Thyroid gland (tissue), 4 donors: ENCODE measurements at regions not wholly inside any gene's neighbourhood (a gene's known extent, or its start where the extent isn't known, plus 50 kb on each side); places are given as distances from the start of the nearest gene placed in this dataset.

ENCODE experiments used
- DNase-seq, 2 donors: peaks; one replicate each; pipeline ENCODE4 v3.0.0-alpha.2; 2019
- H3K27ac ChIP-seq, 3 donors: fragments of 200-600 bp; sonication (generic); 1 replicate in 2 of 3; 2 replicates in 1 of 3; pipeline ENCODE4 v1.5.1; 2016 to 2019; ENCODE audit warnings: mild to moderate bottlenecking in 1 of 3, moderate library complexity in 1 of 3
- H3K27me3 ChIP-seq: fragments of 200-600 bp; sonication (generic); one replicate; pipeline ENCODE4 v1.5.1; 2019
- H3K36me3 ChIP-seq, 2 donors: fragments of 200-600 bp; sonication (generic); one replicate each; pipeline ENCODE4 v1.5.1; 2016 to 2019
- H3K4me1 ChIP-seq, 2 donors: fragments of 200-600 bp; sonication (generic); one replicate each; pipeline ENCODE4 v1.5.1; 2017 to 2019
- H3K4me3 ChIP-seq, 3 donors: fragments of 200-600 bp; sonication (generic); replicated peaks in 1 of 3; 1 replicate in 2 of 3; 2 replicates in 1 of 3; pipeline ENCODE4 v1.5.1; 2016; ENCODE audit warnings: mild to moderate bottlenecking in 1 of 3
- H3K9me3 ChIP-seq: fragments of 200-600 bp; sonication (generic); one replicate; pipeline ENCODE4 v1.5.1; 2017
- POLR2A ChIP-seq, 2 donors: fragments of 450-650 bp; IDR thresholded peaks; one replicate each; pipeline ENCODE4 v1.6.1; 2017; ENCODE audit warnings: antibody characterized with exemption in 2 of 2, mild to moderate bottlenecking in 2 of 2, moderate library complexity in 1 of 2
- WGBS, 2 donors: methylation state at CpG; one replicate each; pipeline ENCODE4 v1.1.5; 2017; 5-methylcytosine and 5-hydroxymethylcytosine counted together
- intact Hi-C: fragments of 100-400 bp; cut with DNase I; formaldehyde crosslinking; loops from one replicate; pipeline ENCODE4 v1.15.1; 2023
- TF ChIP-seq, protein P1 (sequence below), 6 experiments: fragments of 200-600 bp in 3 of 6; fragments of 450-650 bp in 3 of 6; sonication (generic) in 3 of 6; IDR thresholded peaks; one replicate each; pipeline ENCODE4 v1.5.1; 2016 to 2019; ENCODE audit warnings: antibody characterized with exemption in 6 of 6, mild to moderate bottlenecking in 2 of 6, inconsistent platforms in 1 of 6, moderate library complexity in 1 of 6

DNA sequence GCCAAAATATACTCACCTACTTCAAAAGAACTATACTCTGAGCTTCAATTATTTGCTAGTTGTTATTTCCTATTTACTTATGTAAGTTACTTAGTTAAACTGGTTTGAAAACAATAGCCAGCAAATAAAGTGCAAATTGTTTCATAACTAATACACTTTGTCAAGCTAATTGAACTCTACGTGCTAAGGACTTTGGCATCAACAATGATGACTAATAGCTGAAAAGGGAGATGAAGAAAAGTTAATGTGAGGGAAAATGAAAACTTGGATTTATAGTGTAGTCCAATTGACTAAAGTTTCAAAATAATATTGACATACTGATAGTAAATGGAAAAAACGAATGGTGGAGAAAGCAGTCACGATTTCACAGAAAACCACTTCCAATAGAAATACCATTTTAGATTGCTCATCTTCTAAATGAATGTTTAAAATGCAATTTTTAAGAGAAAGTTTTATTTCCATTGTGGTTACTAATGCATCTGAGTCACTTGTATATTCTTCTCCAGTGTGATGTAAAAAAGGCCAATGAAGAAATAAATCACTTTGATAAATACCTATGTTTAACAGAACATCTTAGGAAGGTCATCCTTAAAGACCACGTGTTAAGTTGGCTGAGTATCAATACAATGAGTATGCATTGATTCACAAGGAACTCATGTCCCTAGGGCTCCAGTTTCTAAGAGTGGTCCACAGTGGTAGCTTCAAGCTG lies 455.2 kb downstream of the LTN1 start:
- no peak overlapping the region for H3K4me3 ChIP-seq
- DNase-seq = no peak
- TF ChIP-seq, protein P1, sequence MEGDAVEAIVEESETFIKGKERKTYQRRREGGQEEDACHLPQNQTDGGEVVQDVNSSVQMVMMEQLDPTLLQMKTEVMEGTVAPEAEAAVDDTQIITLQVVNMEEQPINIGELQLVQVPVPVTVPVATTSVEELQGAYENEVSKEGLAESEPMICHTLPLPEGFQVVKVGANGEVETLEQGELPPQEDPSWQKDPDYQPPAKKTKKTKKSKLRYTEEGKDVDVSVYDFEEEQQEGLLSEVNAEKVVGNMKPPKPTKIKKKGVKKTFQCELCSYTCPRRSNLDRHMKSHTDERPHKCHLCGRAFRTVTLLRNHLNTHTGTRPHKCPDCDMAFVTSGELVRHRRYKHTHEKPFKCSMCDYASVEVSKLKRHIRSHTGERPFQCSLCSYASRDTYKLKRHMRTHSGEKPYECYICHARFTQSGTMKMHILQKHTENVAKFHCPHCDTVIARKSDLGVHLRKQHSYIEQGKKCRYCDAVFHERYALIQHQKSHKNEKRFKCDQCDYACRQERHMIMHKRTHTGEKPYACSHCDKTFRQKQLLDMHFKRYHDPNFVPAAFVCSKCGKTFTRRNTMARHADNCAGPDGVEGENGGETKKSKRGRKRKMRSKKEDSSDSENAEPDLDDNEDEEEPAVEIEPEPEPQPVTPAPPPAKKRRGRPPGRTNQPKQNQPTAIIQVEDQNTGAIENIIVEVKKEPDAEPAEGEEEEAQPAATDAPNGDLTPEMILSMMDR (IDR thresholded peaks at IDR 0.05) = no peak
- TF ChIP-seq POLR2A (IDR thresholded peaks at IDR 0.05) = no peak
- no peak overlapping the region for H3K27ac ChIP-seq
- intact Hi-C loops = no loop called here
- no peaks in the 10 kb centered on the region for H3K9me3 ChIP-seq
- no peaks in the 10 kb centered on the region for H3K27me3 ChIP-seq
- no peaks in the 10 kb centered on the region for H3K4me1 ChIP-seq
- H3K36me3 ChIP-seq = no peaks in the 10 kb centered on the region
- 77 to 81% methylated on average over 4 of the region's 4 CpGs for WGBS, 2 donors

DNA sequence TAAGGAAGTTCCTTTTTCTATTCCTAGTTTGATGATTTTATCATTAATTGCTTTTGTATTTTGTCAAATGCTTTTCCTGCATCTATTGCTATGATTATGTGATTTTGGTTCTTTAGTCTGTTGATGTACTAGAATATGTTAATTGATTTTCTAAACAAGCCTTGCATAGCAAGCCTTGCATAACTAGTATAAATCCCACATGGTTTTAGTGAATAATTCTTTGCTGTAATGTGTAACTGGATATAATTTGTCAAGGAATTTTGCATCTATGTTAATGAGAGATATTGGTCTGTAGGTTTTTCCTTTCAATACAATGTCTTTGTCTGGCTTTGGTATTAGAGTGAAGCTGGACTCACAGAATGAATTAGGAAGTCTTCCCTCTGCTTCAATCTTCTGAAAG lies 460.2 kb downstream of the LTN1 start:
- Histone ChIP-seq H3K4me1 (no peaks in the 10 kb centered on the region), H3K27me3 (no peaks in the 10 kb centered on the region), H3K27ac (no peak overlapping the region), H3K4me3 (no peak overlapping the region), H3K36me3 (no peaks in the 10 kb centered on the region), H3K9me3 (no peaks in the 10 kb centered on the region)
- intact Hi-C loops = no loop called here
- DNase-seq = no peak
- TF ChIP-seq POLR2A (IDR thresholded peaks at IDR 0.05) = no peak
- TF ChIP-seq, protein P1 (IDR thresholded peaks at IDR 0.05) = no peak

DNA sequence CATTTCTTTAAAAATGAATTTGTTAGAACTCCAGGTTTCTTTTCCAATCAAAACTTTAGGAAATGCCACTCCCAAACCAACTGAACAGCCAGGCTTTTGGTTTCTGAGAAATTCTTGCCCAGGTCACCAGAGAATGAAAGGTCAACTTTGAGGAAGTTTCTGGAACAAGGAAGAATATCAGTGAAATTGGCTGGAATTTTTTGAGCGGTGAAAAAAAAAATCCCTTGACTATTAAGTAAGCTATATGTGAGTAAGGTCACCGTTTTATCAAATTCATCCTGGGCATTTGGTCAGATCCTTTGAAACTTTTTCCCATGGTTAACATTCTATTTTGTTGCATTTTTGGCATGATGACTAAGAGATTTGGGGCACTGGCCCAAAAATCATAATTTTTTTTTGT lies 469.3 kb downstream of the LTN1 start:
- TF ChIP-seq POLR2A (IDR thresholded peaks at IDR 0.05) = no peak
- TF ChIP-seq, protein P1 (IDR thresholded peaks at IDR 0.05) = no peak
- no peaks in the 10 kb centered on the region for H3K36me3 ChIP-seq
- 65 to 68% methylated on average over 2 of the region's 2 CpGs for WGBS, 2 donors
- no peak for DNase-seq
- H3K27ac ChIP-seq = no peak overlapping the region
- H3K27me3 ChIP-seq = no peaks in the 10 kb centered on the region
- no peaks in the 10 kb centered on the region for H3K9me3 ChIP-seq
- H3K4me1 ChIP-seq = no peaks in the 10 kb centered on the region
- intact Hi-C loops = no loop called here
- H3K4me3 ChIP-seq = no peak overlapping the region

DNA sequence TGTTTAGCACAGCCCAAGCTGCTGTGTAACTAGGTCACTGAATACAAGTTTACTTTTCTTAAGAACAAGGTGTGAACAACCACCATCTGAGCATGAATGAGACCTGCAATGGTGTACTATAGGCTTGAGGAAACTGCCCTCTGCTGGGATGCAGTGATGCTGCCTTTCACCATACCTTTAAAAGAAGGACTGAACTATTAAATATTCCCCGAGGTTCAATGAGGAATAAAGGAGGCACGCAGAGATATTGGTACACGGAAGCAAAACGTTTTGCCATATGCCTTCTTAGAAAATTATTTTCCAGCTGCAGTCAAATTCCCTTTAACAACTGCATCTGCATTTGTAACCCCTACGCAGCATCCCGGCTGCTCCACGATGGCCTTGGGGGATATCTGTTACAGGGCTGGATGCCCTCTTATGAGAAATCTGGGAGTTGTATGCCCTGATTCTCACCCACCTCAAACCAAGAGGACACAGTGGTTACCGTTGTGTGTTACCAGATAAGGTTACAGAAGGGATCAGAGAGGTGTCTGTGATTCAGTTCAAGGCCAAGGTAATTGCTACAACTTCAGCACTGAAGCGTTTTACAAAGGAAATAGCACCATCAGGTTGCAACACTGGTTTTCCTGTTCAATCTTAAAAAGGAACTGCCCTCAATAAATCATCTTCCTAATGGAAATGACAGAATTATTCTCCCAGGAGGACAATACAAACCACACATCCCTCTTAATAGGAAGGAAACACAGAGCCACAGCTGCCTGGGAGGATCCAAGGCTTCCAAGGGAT lies 470.5 kb downstream of the LTN1 start:
- 61 to 66% methylated on average over 9 of the region's 9 CpGs for WGBS, 2 donors
- no peaks in the 10 kb centered on the region for H3K4me1 ChIP-seq
- intact Hi-C loops = no loop called here
- DNase-seq = no peak
- TF ChIP-seq, protein P1 (IDR thresholded peaks at IDR 0.05) = no peak
- H3K27me3 ChIP-seq = no peaks in the 10 kb centered on the region
- no peak overlapping the region for H3K4me3 ChIP-seq
- H3K27ac ChIP-seq = peak overlapping the region in 1 of 3 donors; percentile 31
- H3K36me3 ChIP-seq = no peaks in the 10 kb centered on the region
- H3K9me3 ChIP-seq = no peaks in the 10 kb centered on the region

DNA sequence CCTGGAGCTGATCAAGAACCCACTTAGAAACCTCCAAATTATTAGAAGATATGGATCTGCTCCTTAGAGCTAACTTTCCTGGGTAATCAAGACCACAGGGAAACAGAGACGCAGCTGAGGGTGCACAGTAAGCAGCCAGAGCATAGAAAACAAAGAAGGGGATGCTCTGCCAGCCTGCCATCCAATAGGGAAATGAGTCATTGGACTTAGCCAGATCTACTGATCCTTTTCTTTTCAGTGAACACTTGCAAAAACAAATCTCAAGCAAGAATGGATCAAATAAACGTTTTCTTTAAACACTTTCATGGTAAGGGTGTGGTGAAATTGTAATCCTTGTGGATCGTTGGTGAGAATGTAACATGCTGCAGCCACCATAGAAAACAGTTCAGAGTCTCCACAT lies 474.0 kb downstream of the LTN1 start:
- no peak overlapping the region for H3K27ac ChIP-seq
- H3K27me3 ChIP-seq = no peaks in the 10 kb centered on the region
- DNase-seq = no peak
- H3K36me3 ChIP-seq = no peaks in the 10 kb centered on the region
- H3K4me3 ChIP-seq = no peak overlapping the region
- H3K4me1 ChIP-seq = no peaks in the 10 kb centered on the region
- WGBS, 2 donors = 63 to 66% methylated on average over 3 of the region's 3 CpGs
- no peaks in the 10 kb centered on the region for H3K9me3 ChIP-seq
- intact Hi-C loops = loop anchor here (10.0 kb wide), 1 partner anchor 226 kb away; no protein-coding TSS in a partner anchor
- TF ChIP-seq, protein P1 (IDR thresholded peaks at IDR 0.05) = no peak
- TF ChIP-seq POLR2A (IDR thresholded peaks at IDR 0.05) = no peak
